ENCODE measurements at regions not wholly inside any gene's neighbourhood (a gene's known extent, or its start where the extent isn't known, plus 50 kb on each side); places are given as distances from the start of the nearest gene placed in this dataset.

DNA sequence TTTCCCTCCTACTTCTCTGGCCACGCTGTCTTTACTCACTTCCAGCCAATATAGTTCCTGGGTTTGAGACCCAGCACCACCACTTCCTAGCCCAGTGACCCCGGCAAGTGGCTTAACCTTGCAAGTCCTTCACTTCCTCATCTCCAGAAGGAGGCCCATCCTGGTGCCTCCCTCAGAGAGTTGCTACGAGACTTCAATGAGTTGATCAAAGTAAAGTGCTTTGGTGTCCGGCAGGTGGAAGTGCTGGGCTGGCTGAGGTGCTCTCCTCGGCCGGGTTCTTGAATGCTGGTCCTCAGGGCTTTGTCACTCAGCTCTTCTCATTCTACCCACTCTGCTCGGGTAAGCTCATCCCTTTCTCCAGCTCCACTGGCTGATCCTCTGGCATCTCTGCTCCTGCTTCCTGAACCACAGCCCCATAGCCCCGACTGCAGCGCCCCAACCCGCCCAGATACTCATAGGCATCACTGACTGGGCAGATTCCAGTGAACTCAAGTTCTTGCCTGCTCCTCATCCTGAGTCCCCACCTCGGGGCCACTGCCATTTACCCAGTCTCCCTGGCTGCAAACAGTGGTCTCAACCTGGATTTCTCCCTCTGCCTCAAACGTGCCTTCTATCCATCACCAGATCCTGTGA, 75.8 kb upstream of the WNT4 start:
- peak; percentile 77 for DNase-seq (ENCODE audit: low spot score)

- no peak for DNase-seq (ENCODE audit: low spot score)
Observed at GRCh38 chr1:22221233-22221780, 78.4 kb upstream of the WNT4 start.

GRCh38 chr1:22222723-22223122, 79.8 kb upstream of the WNT4 start:
- no peak for DNase-seq (ENCODE audit: low spot score)

GRCh38 chr1:22223176-22223575, 80.3 kb upstream of the WNT4 start:
- DNase-seq (ENCODE audit: low spot score), result no peak

DNA sequence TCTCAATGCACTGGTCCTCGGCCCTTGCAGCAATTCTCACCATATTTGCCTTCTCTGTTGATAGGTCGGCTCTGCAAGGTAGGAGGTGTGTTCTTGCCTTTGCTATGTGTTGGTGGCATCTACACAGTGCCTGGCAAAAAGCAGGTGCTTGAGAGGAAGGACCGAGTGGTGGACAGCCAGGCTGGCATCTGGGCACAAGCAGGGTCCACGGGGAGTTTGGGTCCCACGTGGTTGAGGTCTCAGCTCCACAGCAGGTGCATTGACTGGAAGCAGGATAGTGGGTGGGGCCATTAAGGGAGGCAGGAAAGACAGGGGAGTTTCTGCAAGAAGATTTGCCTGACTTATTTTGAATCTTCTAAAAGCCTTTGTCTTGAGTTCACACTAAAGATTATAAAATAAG, 81.2 kb upstream of the WNT4 start:
- no peak for DNase-seq (ENCODE audit: low spot score)

- DNase-seq (ENCODE audit: low spot score), result no peak
Observed at GRCh38 chr1:22224631-22225030, 81.7 kb upstream of the WNT4 start.

DNA sequence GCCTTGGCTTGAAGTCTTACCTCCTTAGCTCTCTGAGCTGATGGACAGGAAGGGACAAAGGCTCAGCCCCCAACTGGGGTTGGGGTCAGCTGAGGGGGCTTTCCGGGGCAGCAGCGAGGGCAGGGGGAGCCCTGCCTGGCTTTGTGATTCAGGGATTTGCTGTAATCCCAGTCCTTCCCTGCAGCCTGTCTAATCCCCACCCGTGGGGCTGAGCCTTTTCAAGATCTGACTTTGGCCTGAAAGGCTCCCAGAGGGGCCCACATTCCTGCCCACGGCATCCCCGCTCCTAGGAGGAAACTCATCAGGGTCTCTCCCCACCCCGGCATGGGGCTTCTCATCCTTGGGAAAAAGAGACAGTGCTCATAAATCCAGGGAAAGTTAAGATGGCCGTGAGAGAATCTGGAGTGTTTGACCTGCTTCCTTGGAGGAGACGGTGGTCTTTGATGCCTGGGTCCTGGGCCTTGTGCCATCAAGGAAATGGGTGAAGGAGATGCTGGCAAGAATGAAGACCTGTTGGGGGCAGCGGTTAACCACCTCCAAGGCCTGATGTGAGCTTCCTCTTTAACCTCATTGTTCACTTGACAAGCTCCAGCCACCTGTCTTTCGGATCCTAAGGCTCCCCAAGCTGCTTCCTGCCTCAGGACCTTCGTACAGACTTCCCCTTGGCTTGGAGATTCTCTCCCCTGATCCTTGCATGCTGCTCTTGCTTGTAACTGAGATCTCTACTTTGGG, 83.1 kb upstream of the WNT4 start:
- no peak for DNase-seq (ENCODE audit: low spot score)

- no peak for DNase-seq (ENCODE audit: low spot score)
Observed at GRCh38 chr1:22228074-22228473, 85.2 kb upstream of the WNT4 start.

GRCh38 chr1:22228505-22228911, 85.6 kb upstream of the WNT4 start:
- DNase-seq (ENCODE audit: low spot score), result no peak

DNA sequence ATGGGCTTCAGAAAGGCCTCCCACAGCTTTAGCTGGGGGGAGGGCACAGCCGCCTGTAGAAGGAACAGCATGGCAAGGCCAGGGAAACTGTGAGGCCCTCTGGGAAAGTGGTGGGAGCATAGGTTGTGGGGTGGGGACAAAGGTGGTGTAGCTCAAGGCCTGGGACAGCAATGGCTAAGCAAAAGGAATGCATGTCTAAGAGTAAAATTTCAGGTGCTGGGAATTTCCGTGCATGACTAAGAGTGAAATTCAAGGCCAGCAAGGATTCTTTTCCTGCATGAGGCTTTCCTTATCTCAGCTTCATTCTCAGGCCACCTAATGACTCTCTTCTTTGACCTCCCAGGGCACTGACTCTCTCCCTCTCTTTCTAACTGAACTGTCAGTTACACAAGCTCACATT, 86.5 kb upstream of the WNT4 start:
- no peak for DNase-seq (ENCODE audit: low spot score)

GRCh38 chr1:22231068-22231593, 88.2 kb upstream of the WNT4 start:
- DNase-seq (ENCODE audit: low spot score), result no peak

GRCh38 chr1:22231995-22232690, 89.2 kb upstream of the WNT4 start:
- DNase-seq (ENCODE audit: low spot score), result no peak

DNA sequence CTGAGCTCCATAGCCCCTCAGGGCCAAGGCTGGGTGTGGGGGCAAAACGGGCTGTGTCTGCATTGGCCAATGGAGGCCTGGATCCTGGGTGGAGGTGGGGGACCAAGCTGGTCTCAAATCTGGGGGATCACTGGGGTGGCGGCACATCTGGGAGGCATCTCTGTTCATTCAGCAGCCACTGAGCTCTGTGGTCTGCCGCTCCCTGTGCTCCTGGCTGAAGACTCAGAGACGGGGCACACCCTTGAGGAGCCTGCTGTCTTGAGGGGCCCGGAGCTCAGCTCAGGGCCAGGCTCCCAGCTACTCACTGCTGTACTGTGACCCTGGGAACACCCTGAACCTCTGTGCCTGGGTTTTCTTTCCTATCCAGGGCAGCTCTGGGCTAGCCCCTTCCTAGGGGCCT, 90.3 kb upstream of the WNT4 start:
- DNase-seq (ENCODE audit: low spot score), result no peak

GRCh38 chr1:22234476-22235030, 91.7 kb upstream of the WNT4 start:
- DNase-seq (ENCODE audit: low spot score), result no peak

DNA sequence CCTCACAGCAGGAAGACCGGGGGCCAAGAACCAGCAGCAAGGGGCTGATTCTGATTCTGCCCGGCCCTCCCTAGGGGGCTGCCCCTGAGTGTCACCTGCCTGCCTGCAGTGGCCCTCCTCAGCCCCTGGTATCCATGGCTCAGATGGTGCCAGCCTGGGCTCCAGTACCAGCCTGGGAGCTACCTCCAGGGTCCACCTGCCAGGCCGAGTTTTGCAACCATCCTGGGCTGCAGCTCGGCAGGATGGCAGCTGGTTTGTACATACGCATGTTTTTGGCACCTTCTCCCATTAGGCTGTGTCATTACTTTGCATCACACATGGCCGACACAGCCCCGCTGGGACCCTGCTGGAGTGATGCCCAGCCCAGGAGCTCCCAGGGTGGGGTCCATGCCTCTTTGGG, 93.3 kb upstream of the WNT4 start:
- no peak for DNase-seq (ENCODE audit: low spot score)

GRCh38 chr1:22236900-22237299, 94.0 kb upstream of the WNT4 start:
- no peak for DNase-seq (ENCODE audit: low spot score)

- DNase-seq (ENCODE audit: low spot score), result no peak
Observed at GRCh38 chr1:22237433-22238093, 94.7 kb upstream of the WNT4 start.

- no peak for DNase-seq (ENCODE audit: low spot score)
Observed at GRCh38 chr1:22238356-22239224, 95.7 kb upstream of the WNT4 start.

DNA sequence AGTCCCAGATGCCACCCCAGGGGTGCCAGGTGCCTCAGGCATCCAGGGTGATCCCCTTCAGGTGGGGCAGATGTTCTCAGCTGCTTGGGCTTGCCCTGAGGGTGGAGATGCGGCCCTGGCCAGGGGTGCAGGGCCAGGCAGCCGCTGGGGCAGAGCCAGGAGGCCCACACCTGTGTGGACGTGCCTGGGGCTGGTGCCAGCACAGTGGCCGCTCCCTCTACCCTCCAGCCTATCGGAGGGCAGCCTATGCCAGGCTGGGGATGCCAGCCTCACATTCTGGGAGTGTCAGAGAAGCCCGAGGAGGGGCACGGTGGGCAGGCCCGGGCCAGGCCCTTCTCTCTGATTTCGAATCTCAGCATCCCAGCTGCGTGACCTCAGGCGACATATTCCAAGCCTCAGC, 96.5 kb upstream of the WNT4 start:
- no peak for DNase-seq (ENCODE audit: low spot score)

GRCh38 chr1:22241250-22241649, 98.4 kb upstream of the WNT4 start:
- no peak for DNase-seq (ENCODE audit: low spot score)

Data from mesenteric fat pad (tissue), 1 donor.